Stimulated activated CD8-positive, alpha-beta memory T cell treated with anti-CD3 and anti-CD28 coated beads, Interleukin-4, amount 100 ng/mL, for 24 hours (primary cell): ENCODE measurements at regions not wholly inside any gene's neighbourhood (a gene's known extent, or its start where the extent isn't known, plus 50 kb on each side); places are given as distances from the start of the nearest gene placed in this dataset.

ENCODE experiments used
- DNase-seq: peaks from one replicate; pipeline ENCODE4 v3.0.0-alpha.2; 2020; ENCODE audit warnings: low read depth

- no peak for DNase-seq
Measured at GRCh38 chr12:20199780-20200179, 168.6 kb upstream of the PDE3A start.

- no peak for DNase-seq
Measured at GRCh38 chr12:20201733-20202132, 166.6 kb upstream of the PDE3A start.

- no peak for DNase-seq
Measured at GRCh38 chr12:20205854-20206253, 162.5 kb upstream of the PDE3A start.

GRCh38 chr12:20206410-20206809 lies 161.9 kb upstream of the PDE3A start:
- no peak for DNase-seq

GRCh38 chr12:20210621-20211215 lies 157.6 kb upstream of the PDE3A start:
- DNase-seq, result no peak

GRCh38 chr12:20211541-20211940 lies 156.8 kb upstream of the PDE3A start:
- DNase-seq, result no peak

GRCh38 chr12:20211981-20212421 lies 156.3 kb upstream of the PDE3A start:
- no peak for DNase-seq

GRCh38 chr12:20212658-20213555 lies 155.4 kb upstream of the PDE3A start:
- DNase-seq, result no peak

GRCh38 chr12:20213723-20214625 lies 154.4 kb upstream of the PDE3A start:
- no peak for DNase-seq

GRCh38 chr12:20220339-20220738 lies 148.0 kb upstream of the PDE3A start:
- no peak for DNase-seq

GRCh38 chr12:20232931-20233675 lies 135.2 kb upstream of the PDE3A start:
- DNase-seq, result no peak

- no peak for DNase-seq
Measured at GRCh38 chr12:20234474-20234873, 133.9 kb upstream of the PDE3A start.

GRCh38 chr12:20237091-20237490 lies 131.2 kb upstream of the PDE3A start:
- DNase-seq, result no peak

GRCh38 chr12:20245491-20245890 lies 122.8 kb upstream of the PDE3A start:
- no peak for DNase-seq

GRCh38 chr12:20248646-20249045 lies 119.7 kb upstream of the PDE3A start:
- DNase-seq, result no peak

GRCh38 chr12:20250761-20251160 lies 117.6 kb upstream of the PDE3A start:
- no peak for DNase-seq

- no peak for DNase-seq
Measured at GRCh38 chr12:20257311-20257710, 111.0 kb upstream of the PDE3A start.

- no peak for DNase-seq
Measured at GRCh38 chr12:20259786-20260185, 108.6 kb upstream of the PDE3A start.

GRCh38 chr12:20260851-20261250 lies 107.5 kb upstream of the PDE3A start:
- DNase-seq, result no peak

- no peak for DNase-seq
Measured at GRCh38 chr12:20262119-20262518, 106.2 kb upstream of the PDE3A start.

- no peak for DNase-seq
Measured at GRCh38 chr12:20264026-20264425, 104.3 kb upstream of the PDE3A start.

- no peak for DNase-seq
Measured at GRCh38 chr12:20264608-20265114, 103.7 kb upstream of the PDE3A start.
